IMR-90 (cell line): ENCODE measurements at regions not wholly inside any gene's neighbourhood (a gene's known extent, or its start where the extent isn't known, plus 50 kb on each side); places are given as distances from the start of the nearest gene placed in this dataset.

Experiments
- ATAC-seq: fragments of 200-7000 bp; cut with Tn5 transposase; 2 replicates; pipeline ENCODE4 v1.9.1; 2020; ENCODE audit warnings: low read depth, mild to moderate bottlenecking, moderate library complexity
- BruUV-seq: library from RNA; stranded (reverse); fragments of 400-500 nt; replicated peaks from 2 replicates; lab custom pipeline; 2021; lab: Mats Ljungman, UMichigan
- CTCF ChIA-PET: fragments of 300-600 bp; formaldehyde crosslinking; extraction: SDS; loops from one replicate; lab custom pipeline; 2021; ENCODE audit warnings: antibody characterized with exemption; lab: Yijun Ruan, JAX
- POLR2A ChIA-PET: fragments of 300-600 bp; sonication (Branson Sonifier 250); formaldehyde crosslinking; loops from one replicate; lab custom pipeline; 2022; ENCODE audit warnings: antibody characterized with exemption; ENCODE audit not compliant: unreplicated experiment; lab: Charles Lee
- DNase-seq: peaks from one replicate; pipeline ENCODE4 v3.0.0; 2013
- H2AFZ ChIP-seq: replicated peaks from 2 replicates; pipeline ENCODE3; 2013; ENCODE audit warnings: low read length, mild to moderate bottlenecking; ENCODE audit not compliant: poor library complexity
- H2AK5ac ChIP-seq: 2 replicates; pipeline ENCODE4 v1.6.1; 2013; ENCODE audit warnings: low read depth, low read length, inconsistent platforms
- H2AK9ac ChIP-seq: replicated peaks from 2 replicates; pipeline ENCODE3; 2013; ENCODE audit warnings: mild to moderate bottlenecking, low read depth, low read length, moderate library complexity; ENCODE audit not compliant: poor library complexity
- H2BK120ac ChIP-seq: 2 replicates; pipeline ENCODE4 v1.6.1; 2013; ENCODE audit warnings: low read depth, low read length, inconsistent platforms
- H2BK15ac ChIP-seq: 3 replicates; pipeline ENCODE4 v1.6.1; 2013; ENCODE audit warnings: low read depth, low read length, inconsistent platforms
- H2BK20ac ChIP-seq: 2 replicates; pipeline ENCODE4 v1.6.1; 2013; ENCODE audit warnings: low read depth, mild to moderate bottlenecking, inconsistent platforms, low read length, moderate library complexity
- H2BK5ac ChIP-seq: 2 replicates; pipeline ENCODE4 v1.6.1; 2013; ENCODE audit warnings: mild to moderate bottlenecking, low read depth, low read length, inconsistent platforms; ENCODE audit not compliant: poor library complexity, severe bottlenecking
- H3K14ac ChIP-seq: replicated peaks from 2 replicates; pipeline ENCODE4 v1.6.1; 2013; ENCODE audit warnings: low read depth, low read length, inconsistent platforms
- H3K18ac ChIP-seq: 2 replicates; pipeline ENCODE4 v1.6.1; 2013; ENCODE audit warnings: low read depth, low read length, control low read depth
- H3K23ac ChIP-seq: 2 replicates; pipeline ENCODE4 v1.6.1; 2013; ENCODE audit warnings: low read depth, low read length, inconsistent platforms
- H3K27ac ChIP-seq: 2 replicates; pipeline ENCODE4 v1.5.1; 2013; ENCODE audit warnings: mild to moderate bottlenecking, control low read depth, low read length; ENCODE audit not compliant: insufficient read depth
- H3K27me3 ChIP-seq: 2 replicates; pipeline ENCODE4 v1.6.1; 2013; ENCODE audit warnings: low read length; ENCODE audit not compliant: control insufficient read depth, insufficient read depth
- H3K36me3 ChIP-seq: 2 replicates; pipeline ENCODE4 v1.6.1; 2013; ENCODE audit warnings: low read length, mixed read lengths; ENCODE audit not compliant: control insufficient read depth, insufficient read depth
- H3K4ac ChIP-seq: 2 replicates; pipeline ENCODE4 v1.6.1; 2013; ENCODE audit warnings: low read depth, low read length, inconsistent platforms
- H3K4me1 ChIP-seq: 2 replicates; pipeline ENCODE4 v1.6.1; 2013; ENCODE audit warnings: low read length, mixed read lengths; ENCODE audit not compliant: control insufficient read depth, insufficient read depth
- H3K4me2 ChIP-seq: 2 replicates; pipeline ENCODE4 v1.6.1; 2013; ENCODE audit warnings: low read depth, mild to moderate bottlenecking, control low read depth, low read length, moderate library complexity
- H3K4me3 ChIP-seq: 2 replicates; pipeline ENCODE4 v1.5.1; 2013; ENCODE audit warnings: low read depth, mild to moderate bottlenecking, control low read depth, low read length, moderate library complexity; ENCODE audit not compliant: insufficient read depth
- H3K56ac ChIP-seq: 2 replicates; pipeline ENCODE4 v1.6.1; 2013; ENCODE audit warnings: low read length, inconsistent platforms; ENCODE audit not compliant: insufficient read depth; ENCODE audit errors: extremely low read depth
- H3K79me1 ChIP-seq, 2 experiments: 2 replicates each; pipeline ENCODE4 v1.6.1; 2013; ENCODE audit warnings: low read length in 2 of 2, inconsistent platforms in 1 of 2, low read depth in 1 of 2
- H3K9ac ChIP-seq: 2 replicates; pipeline ENCODE4 v1.6.1; 2013; ENCODE audit warnings: low read depth, low read length, control low read depth
- H3K9me1 ChIP-seq: 2 replicates; pipeline ENCODE4 v1.6.1; 2013; ENCODE audit warnings: low read length, inconsistent platforms; ENCODE audit not compliant: insufficient read depth
- H3K9me3 ChIP-seq: 2 replicates; pipeline ENCODE4 v1.6.1; 2013; ENCODE audit warnings: low read length; ENCODE audit not compliant: control insufficient read depth, insufficient read depth
- H4K20me1 ChIP-seq: 2 replicates; pipeline ENCODE4 v1.6.1; 2013; ENCODE audit warnings: low read length, inconsistent platforms; ENCODE audit not compliant: insufficient read depth
- H4K5ac ChIP-seq: 2 replicates; pipeline ENCODE4 v1.6.1; 2013; ENCODE audit warnings: mild to moderate bottlenecking, low read depth, low read length, control low read depth
- H4K8ac ChIP-seq, 2 experiments: 2 replicates each; pipeline ENCODE4 v1.6.1; 2013; ENCODE audit warnings: low read depth in 2 of 2, low read length in 2 of 2, control low read depth in 1 of 2, inconsistent platforms in 1 of 2
- H4K91ac ChIP-seq: 2 replicates; pipeline ENCODE4 v1.6.1; 2013; ENCODE audit warnings: low read depth, low read length, inconsistent platforms; ENCODE audit not compliant: insufficient read depth
- BHLHE40 ChIP-seq: fragments of 150-350 bp; IDR thresholded peaks from 2 replicates; pipeline ENCODE4 v1.6.1; 2016; ENCODE audit warnings: mild to moderate bottlenecking, low read depth, low read length
- CEBPB ChIP-seq: IDR thresholded peaks from 2 replicates; pipeline ENCODE4 v1.6.1; 2012; ENCODE audit warnings: low read depth, low read length, improper control_type of control experiment
- CHD1 ChIP-seq: IDR thresholded peaks from 2 replicates; pipeline ENCODE4 v1.6.1; 2012; ENCODE audit warnings: low read depth, low read length, improper control_type of control experiment
- CTCF ChIP-seq: conservative IDR thresholded peaks from 2 replicates; pipeline ENCODE4 v1.5.1; 2012; ENCODE audit warnings: mild to moderate bottlenecking, low read depth, low read length, improper control_type of control experiment
- ELK1 ChIP-seq: fragments of 150-350 bp; IDR thresholded peaks from 2 replicates; pipeline ENCODE4 v1.6.1; 2016; ENCODE audit warnings: low read depth, mild to moderate bottlenecking, low read length, moderate library complexity, borderline replicate concordance
- FOS ChIP-seq: fragments of 150-350 bp; IDR thresholded peaks from 2 replicates; pipeline ENCODE4 v1.6.1; 2016; ENCODE audit warnings: low read depth, low read length
- MAFK ChIP-seq: IDR thresholded peaks from 2 replicates; pipeline ENCODE4 v1.6.1; 2012; ENCODE audit warnings: low read depth, low read length, improper control_type of control experiment
- MAZ ChIP-seq: IDR thresholded peaks from 2 replicates; pipeline ENCODE4 v1.6.1; 2012; ENCODE audit warnings: low read depth, mild to moderate bottlenecking, low read length, improper control_type of control experiment, moderate library complexity, borderline replicate concordance
- MXI1 ChIP-seq: IDR thresholded peaks from 2 replicates; pipeline ENCODE4 v1.6.1; 2012; ENCODE audit warnings: low read depth, mild to moderate bottlenecking, low read length, moderate library complexity, borderline replicate concordance
- NFE2L2 ChIP-seq: fragments of 150-350 bp; IDR thresholded peaks from 2 replicates; pipeline ENCODE4 v1.6.1; 2016; ENCODE audit warnings: low read depth, mild to moderate bottlenecking, low read length
- POLR2A ChIP-seq: IDR thresholded peaks from 2 replicates; pipeline ENCODE4 v1.6.1; 2012; ENCODE audit warnings: mild to moderate bottlenecking, low read depth, low read length
- RAD21 ChIP-seq: IDR thresholded peaks from 2 replicates; pipeline ENCODE4 v1.6.1; 2012; ENCODE audit warnings: low read length, improper control_type of control experiment
- RCOR1 ChIP-seq: IDR thresholded peaks from 2 replicates; pipeline ENCODE4 v1.6.1; 2012; ENCODE audit warnings: mild to moderate bottlenecking, low read length, improper control_type of control experiment; ENCODE audit not compliant: insufficient replicate concordance
- RFX5 ChIP-seq: IDR thresholded peaks from 2 replicates; pipeline ENCODE4 v1.8.0; 2012; ENCODE audit warnings: low read depth, mild to moderate bottlenecking, low read length, moderate library complexity
- SMC3 ChIP-seq: fragments of 150-350 bp; IDR thresholded peaks from 2 replicates; pipeline ENCODE4 v1.6.1; 2016; ENCODE audit warnings: low read depth, mild to moderate bottlenecking, antibody characterized with exemption, low read length, moderate library complexity
- USF2 ChIP-seq: fragments of 150-350 bp; IDR thresholded peaks from 2 replicates; pipeline ENCODE4 v1.6.1; 2017; ENCODE audit warnings: mild to moderate bottlenecking, antibody characterized with exemption, low read length, low read depth
- dilution Hi-C: fragments of 300-500 bp; cut with HindIII; formaldehyde crosslinking; loops from one replicate; pipeline ENCODE4 v1.14.3; 2018; ENCODE audit warnings: low sequenced_read_pairs; ENCODE audit not compliant: unreplicated experiment
- in situ Hi-C: fragments of 300-500 bp; cut with MboI; formaldehyde crosslinking; loops from 3 replicates; pipeline ENCODE4 v1.14.3; 2019; ENCODE audit warnings: low sequenced_read_pairs, inconsistent platforms, mixed read lengths
- intact Hi-C: fragments of 100-400 bp; cut with micrococcal nuclease; formaldehyde crosslinking; loops from 2 replicates; pipeline ENCODE4 v1.10.0; 2022

- H3K4me2 ChIP-seq = no peak overlapping the region
- H3K4ac ChIP-seq = no peak overlapping the region
- in situ Hi-C loops = no loop called here
- dilution Hi-C loops = no loop called here
- no peak overlapping the region for H3K9ac ChIP-seq
- H2AK5ac ChIP-seq = no peak overlapping the region
- H2BK15ac ChIP-seq = no peak overlapping the region
- no peak overlapping the region for H4K91ac ChIP-seq
- H3K27ac ChIP-seq = no peak overlapping the region
- H4K20me1 ChIP-seq = no peaks in the 10 kb centered on the region
- peaks cover 21% of the 10 kb centered on the region for H3K9me3 ChIP-seq
- H3K23ac ChIP-seq = no peak overlapping the region
- H3K4me1 ChIP-seq = no peaks in the 10 kb centered on the region
- no peak overlapping the region for H3K18ac ChIP-seq
- H3K9me1 ChIP-seq = no peaks in the 10 kb centered on the region
- no peaks in the 10 kb centered on the region for H3K36me3 ChIP-seq
- no peak overlapping the region for H4K5ac ChIP-seq
- DNase-seq (no peak), ATAC-seq (no peak)
- H3K56ac ChIP-seq = no peak overlapping the region
- no TSS peak for BruUV-seq
- H2BK20ac ChIP-seq = no peak overlapping the region
- H3K27me3 ChIP-seq = no peaks in the 10 kb centered on the region
- H3K14ac ChIP-seq = no peak overlapping the region
- no peak overlapping the region for H4K8ac ChIP-seq
- H3K4me3 ChIP-seq = no peak overlapping the region
- TF ChIP-seq POLR2A = no peak
- no peak for TF ChIP-seq MAZ
- no peak for TF ChIP-seq SMC3
- TF ChIP-seq BHLHE40 = no peak
- no peak for TF ChIP-seq MAFK
- TF ChIP-seq ELK1 = no peak
- no peak for TF ChIP-seq RAD21
- TF ChIP-seq FOS = no peak
- no peak for TF ChIP-seq MXI1
- no peak for TF ChIP-seq CHD1
- TF ChIP-seq NFE2L2 = no peak
- no peak for TF ChIP-seq CEBPB
- no peak for TF ChIP-seq RCOR1
- TF ChIP-seq CTCF = no peak
- no peak for TF ChIP-seq USF2
- no peak for TF ChIP-seq RFX5
- no peaks in the 10 kb centered on the region for H3K79me1 ChIP-seq
- H2BK120ac ChIP-seq = no peak overlapping the region
- H2AFZ ChIP-seq = no peak overlapping the region
- CTCF ChIA-PET = no interaction called here
- POLR2A ChIA-PET = no interaction called here
- H2AK9ac ChIP-seq = no peak overlapping the region
- intact Hi-C loops = no loop called here
- no peak overlapping the region for H2BK5ac ChIP-seq
These were observed 93.1 kb upstream of the PKP2 start for GRCh38 chr12:32989705-32990104.
